ENCODE measurements at regions not wholly inside any gene's neighbourhood (a gene's known extent, or its start where the extent isn't known, plus 50 kb on each side); places are given as distances from the start of the nearest gene placed in this dataset.
"Not testable (repeated sequence)": the region's sequence is repeated elsewhere in the genome, so short reads cannot be mapped to it uniquely, and the experiment has no call there.

- DNase-seq = peak; percentile 93
Observed at GRCh38 chr3:128549283-128550112, 56.5 kb upstream of the GATA2 start.

DNA sequence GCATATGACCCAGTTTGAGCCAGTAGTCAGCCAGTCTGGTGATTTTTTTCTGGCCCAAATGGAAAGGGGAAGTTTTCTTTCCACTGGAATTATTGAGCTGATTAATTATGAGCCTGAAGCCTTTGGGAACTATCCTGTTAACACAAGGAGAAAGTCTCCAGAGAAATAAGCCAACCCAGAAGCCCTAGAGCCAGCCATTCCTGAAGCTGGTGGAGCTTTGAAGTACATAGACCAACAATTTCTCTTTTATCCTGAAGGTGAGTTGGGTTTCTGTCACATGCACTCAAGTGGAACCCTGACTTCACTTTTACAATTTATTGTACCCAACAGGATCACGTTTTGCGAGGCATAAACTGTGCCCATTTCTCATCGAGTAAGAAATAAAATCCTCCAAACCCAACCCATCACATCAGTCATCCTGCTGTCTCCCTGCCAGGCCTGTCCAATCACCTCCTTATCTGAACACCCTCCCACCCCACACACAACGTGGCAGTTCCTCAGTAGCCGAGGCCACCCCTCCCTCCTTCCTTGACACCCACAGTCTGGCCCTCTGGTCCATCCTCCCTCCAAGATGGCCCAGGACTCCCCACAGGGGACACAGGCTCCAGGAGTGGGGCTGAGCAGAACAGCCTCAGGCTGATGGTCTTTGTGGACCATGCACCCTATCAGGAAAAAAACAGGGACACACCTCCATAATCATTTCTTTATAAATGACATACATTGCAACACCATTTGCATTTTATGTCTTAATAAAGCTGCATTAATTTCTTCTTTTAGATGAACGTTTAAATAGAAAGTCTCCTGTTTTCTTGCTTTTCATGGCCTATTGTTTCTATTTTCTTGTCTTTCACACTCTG lies 55.7 kb upstream of the GATA2 start:
- DNase-seq = peak; percentile 80

DNA sequence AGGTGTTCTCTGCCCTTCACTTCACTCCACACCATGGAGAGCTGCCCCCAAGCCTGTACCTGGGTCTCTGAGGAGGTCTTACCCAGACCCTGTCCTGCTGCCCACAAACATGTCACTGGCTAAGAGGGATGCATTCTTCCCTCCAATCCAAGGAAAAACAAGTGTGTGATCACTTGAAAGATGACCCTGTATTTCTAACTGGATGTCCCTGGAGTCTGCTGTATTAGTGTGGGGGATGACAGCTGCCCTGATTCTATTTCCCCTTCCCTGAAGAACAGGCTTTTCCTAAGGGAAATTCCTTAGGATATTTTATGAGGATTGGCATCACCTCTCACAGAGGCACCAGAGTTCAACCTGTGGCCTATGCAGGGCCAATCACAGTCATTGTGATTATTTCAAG lies 55.0 kb upstream of the GATA2 start:
- no peak for DNase-seq

DNA sequence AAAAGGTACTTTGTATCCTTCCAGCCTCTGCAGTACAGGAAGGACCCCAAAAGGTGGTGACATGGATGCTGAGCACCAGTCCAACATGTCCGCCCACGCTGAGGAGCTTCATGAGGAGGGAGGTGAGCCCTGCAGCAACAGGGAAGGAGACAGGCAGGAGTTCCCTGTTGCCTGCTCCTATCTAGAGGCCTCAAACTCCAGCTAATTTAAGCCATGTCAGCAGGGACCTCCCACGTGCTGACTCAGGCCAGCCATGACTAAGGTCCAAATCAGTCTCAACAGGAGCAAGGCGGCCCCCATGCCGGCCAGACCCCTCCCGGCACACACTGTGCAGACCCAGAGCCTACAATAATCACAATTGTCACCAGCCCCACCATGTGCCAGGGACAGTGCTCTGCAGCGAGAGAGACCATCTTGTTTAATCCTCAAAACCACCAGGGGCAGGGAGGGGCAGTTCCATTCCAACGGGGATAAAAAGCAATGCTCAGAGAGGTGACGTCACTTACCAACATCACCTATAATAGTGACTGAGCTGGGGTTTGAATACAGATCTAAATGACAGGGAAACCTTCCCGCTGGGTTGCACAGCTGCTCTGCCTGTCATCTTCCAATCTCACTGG lies 54.5 kb upstream of the GATA2 start:
- no peak for DNase-seq

DNA sequence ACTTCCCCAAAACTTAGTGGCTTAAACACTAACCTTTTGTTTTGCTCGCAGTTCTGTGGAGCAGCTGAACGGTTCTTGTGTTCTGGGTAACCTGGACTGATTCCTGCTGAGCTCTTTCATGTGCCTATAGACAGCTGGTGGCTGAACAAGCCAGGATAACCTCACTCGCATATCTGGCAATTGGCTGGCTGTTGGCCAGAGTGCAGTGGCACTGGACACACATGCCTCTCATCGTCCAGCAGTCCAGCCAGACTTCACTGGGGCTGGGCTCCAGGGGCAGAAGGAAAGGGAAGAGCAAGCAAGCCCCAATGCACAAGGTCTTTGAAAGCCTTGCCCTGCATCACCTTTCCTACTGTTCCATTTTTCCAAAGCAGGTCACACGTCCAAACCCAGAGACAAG lies 53.6 kb upstream of the GATA2 start:
- no peak for DNase-seq

- DNase-seq = no peak
Observed at GRCh38 chr3:128545120-128545752, 52.2 kb upstream of the GATA2 start.

DNA sequence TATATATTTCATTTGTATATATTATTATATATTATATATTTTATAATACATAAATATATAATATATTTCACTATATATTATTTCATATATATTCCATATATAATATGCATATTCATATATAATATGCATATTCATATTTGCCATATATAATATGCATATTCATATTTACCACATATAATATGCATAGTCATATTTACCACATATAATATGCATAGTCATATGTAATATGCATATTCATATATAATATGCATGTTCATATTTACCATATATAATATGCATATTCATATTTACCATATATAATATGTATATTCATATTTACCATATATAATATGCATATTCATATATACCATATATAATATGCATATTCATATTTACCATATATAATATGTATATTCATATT lies 51.2 kb upstream of the GATA2 start:
- DNase-seq = no peak

DNA sequence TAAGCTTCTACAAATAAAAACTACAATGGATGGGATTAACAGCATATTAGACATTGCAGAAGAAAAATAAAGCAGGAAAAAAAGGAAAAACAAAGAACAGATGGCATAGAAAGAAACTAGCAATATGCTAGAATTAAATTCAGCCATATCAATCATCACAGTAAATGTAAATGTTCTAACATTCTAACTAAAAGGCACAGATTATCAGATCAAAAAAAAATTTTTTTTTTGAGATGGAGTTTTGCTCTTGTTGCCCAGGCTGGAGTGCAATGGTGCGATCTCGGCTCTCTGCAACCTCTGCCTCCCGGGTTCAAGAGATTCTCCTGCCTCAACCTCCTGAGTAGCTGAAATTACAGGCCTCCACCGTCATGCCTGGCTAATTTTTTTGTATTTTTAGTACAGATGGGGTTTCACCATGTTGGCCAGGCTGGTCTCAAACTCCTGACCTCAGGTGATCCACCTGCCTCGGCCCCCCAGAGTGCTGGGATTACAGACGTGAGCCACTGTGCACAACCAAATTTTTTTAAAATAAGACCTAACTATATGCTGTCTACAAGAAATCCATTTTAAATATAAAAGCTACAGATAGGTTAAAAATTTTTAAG lies 50.7 kb upstream of the GATA2 start:
- not testable (repeated sequence) for DNase-seq

Measured in dermis blood vessel endothelial cell (primary cell).